HEK293 (cell line): ENCODE measurements at regions not wholly inside any gene's neighbourhood (a gene's known extent, or its start where the extent isn't known, plus 50 kb on each side); places are given as distances from the start of the nearest gene placed in this dataset.

Source experiments
- CTCF ChIA-PET: fragments of 350-600 bp; formaldehyde crosslinking; extraction: SDS; loops from one replicate; lab custom pipeline; 2021; ENCODE audit warnings: antibody characterized with exemption; lab: Yijun Ruan, JAX
- POLR2A ChIA-PET: fragments of 300-600 bp; formaldehyde crosslinking; extraction: SDS; loops from one replicate; lab custom pipeline; 2020; ENCODE audit warnings: antibody characterized with exemption, inconsistent platforms; lab: Yijun Ruan, JAX
- H3K27ac ChIP-seq: fragments of 200-500 bp; sonication (Bioruptor generic); 2 replicates; pipeline ENCODE4 v1.5.1; 2014; ENCODE audit warnings: low read depth, low read length, control low read depth, inconsistent platforms; ENCODE audit errors: extremely low read depth
- H3K36me3 ChIP-seq, 2 experiments: fragments of 200-500 bp in 1 of 2; sonication (Bioruptor generic) in 1 of 2; 1 replicate in 1 of 2; 2 replicates in 1 of 2; pipeline ENCODE4 v1.5.1; 2014 to 2017; ENCODE audit warnings: inconsistent platforms in 2 of 2, low read length in 2 of 2; ENCODE audit not compliant: control insufficient read depth in 2 of 2, insufficient read depth in 1 of 2
- H3K4me1 ChIP-seq: fragments of 200-500 bp; sonication (Bioruptor generic); 2 replicates; pipeline ENCODE4 v1.5.1; 2014; ENCODE audit warnings: mild to moderate bottlenecking, low read length, inconsistent platforms; ENCODE audit not compliant: control insufficient read depth, insufficient read depth
- H3K4me3 ChIP-seq: 2 replicates; pipeline ENCODE4 v1.5.1; 2011; ENCODE audit warnings: low read depth, mild to moderate bottlenecking, control low read depth, low read length, moderate library complexity
- H3K9me3 ChIP-seq: fragments of 200-500 bp; sonication (Bioruptor generic); 2 replicates; pipeline ENCODE4 v1.5.1; 2014; ENCODE audit warnings: low read depth, low read length, inconsistent platforms; ENCODE audit not compliant: control insufficient read depth, insufficient read depth
- GLI4 ChIP-seq: fragments of 450-650 bp; formaldehyde crosslinking; IDR thresholded peaks from 2 replicates; pipeline ENCODE4 v1.5.1; 2016; ENCODE audit warnings: missing biosample characterization, missing genetic modification characterization
- GLIS1 ChIP-seq: fragments of 450-650 bp; formaldehyde crosslinking; IDR thresholded peaks from 2 replicates; pipeline ENCODE4 v1.5.1; 2016; ENCODE audit warnings: missing biosample characterization, missing genetic modification characterization
- SCRT1 ChIP-seq: fragments of 450-650 bp; formaldehyde crosslinking; IDR thresholded peaks from 2 replicates; pipeline ENCODE4 v1.5.1; 2016; ENCODE audit warnings: missing biosample characterization, missing genetic modification characterization, borderline replicate concordance
- SP7 ChIP-seq: fragments of 450-650 bp; formaldehyde crosslinking; IDR thresholded peaks from 2 replicates; pipeline ENCODE4 v1.5.1; 2016; ENCODE audit warnings: missing biosample characterization, missing genetic modification characterization
- ZBTB20 ChIP-seq: fragments of 450-650 bp; formaldehyde crosslinking; IDR thresholded peaks from 2 replicates; pipeline ENCODE4 v1.5.1; 2016; ENCODE audit warnings: missing biosample characterization, missing genetic modification characterization
- ZNF211 ChIP-seq: fragments of 450-650 bp; formaldehyde crosslinking; IDR thresholded peaks from 2 replicates; pipeline ENCODE4 v1.5.1; 2016; ENCODE audit warnings: low read depth, missing biosample characterization, missing genetic modification characterization
- ZNF292 ChIP-seq: fragments of 450-650 bp; formaldehyde crosslinking; IDR thresholded peaks from 2 replicates; pipeline ENCODE4 v1.5.1; 2016; ENCODE audit warnings: low read depth, missing biosample characterization, missing genetic modification characterization, borderline replicate concordance
- ZNF366 ChIP-seq: fragments of 450-650 bp; formaldehyde crosslinking; conservative IDR thresholded peaks from 2 replicates; pipeline ENCODE4 v1.5.1; 2016; ENCODE audit warnings: missing biosample characterization, missing genetic modification characterization
- ZNF548 ChIP-seq: fragments of 450-650 bp; formaldehyde crosslinking; IDR thresholded peaks from 2 replicates; pipeline ENCODE4 v1.5.1; 2016; ENCODE audit warnings: missing biosample characterization, missing genetic modification characterization
- ZNF585B ChIP-seq: fragments of 450-650 bp; formaldehyde crosslinking; IDR thresholded peaks from 2 replicates; pipeline ENCODE4 v1.5.1; 2016; ENCODE audit warnings: missing biosample characterization, missing genetic modification characterization
- ZNF654 ChIP-seq: fragments of 450-650 bp; formaldehyde crosslinking; IDR thresholded peaks from 2 replicates; pipeline ENCODE4 v1.5.1; 2016; ENCODE audit warnings: low read depth, missing biosample characterization, missing genetic modification characterization
- ZNF777 ChIP-seq: fragments of 450-650 bp; formaldehyde crosslinking; IDR thresholded peaks from 2 replicates; pipeline ENCODE4 v1.5.1; 2017; ENCODE audit warnings: missing biosample characterization, missing genetic modification characterization, borderline replicate concordance
- TF ChIP-seq, protein P1 (sequence below): fragments of 450-650 bp; formaldehyde crosslinking; IDR thresholded peaks from 2 replicates; pipeline ENCODE4 v1.5.1; 2016; ENCODE audit warnings: missing biosample characterization, missing genetic modification characterization
- TF ChIP-seq, protein P2 (sequence below): fragments of 450-650 bp; formaldehyde crosslinking; IDR thresholded peaks from 2 replicates; pipeline ENCODE4 v1.5.1; 2016; ENCODE audit warnings: missing biosample characterization, missing genetic modification characterization, borderline replicate concordance
- TF ChIP-seq, protein P3 (sequence below): fragments of 450-650 bp; formaldehyde crosslinking; IDR thresholded peaks from 2 replicates; pipeline ENCODE4 v1.5.1; 2017; ENCODE audit warnings: missing biosample characterization, missing genetic modification characterization
- TF ChIP-seq, protein P4 (sequence below): fragments of 450-650 bp; formaldehyde crosslinking; IDR thresholded peaks from 2 replicates; pipeline ENCODE4 v1.5.1; 2017; ENCODE audit warnings: missing biosample characterization, missing genetic modification characterization
- TF ChIP-seq, protein P5 (sequence below): fragments of 450-650 bp; formaldehyde crosslinking; IDR thresholded peaks from 2 replicates; pipeline ENCODE4 v1.5.1; 2016; ENCODE audit warnings: missing biosample characterization, missing genetic modification characterization
- TF ChIP-seq, protein P6 (sequence below): fragments of 450-650 bp; formaldehyde crosslinking; IDR thresholded peaks from 2 replicates; pipeline ENCODE4 v1.5.1; 2016; ENCODE audit warnings: missing biosample characterization, missing genetic modification characterization
- TF ChIP-seq, protein P7 (sequence below): fragments of 450-650 bp; formaldehyde crosslinking; IDR thresholded peaks from 2 replicates; pipeline ENCODE4 v1.5.1; 2016; ENCODE audit warnings: missing biosample characterization, missing genetic modification characterization

DNA sequence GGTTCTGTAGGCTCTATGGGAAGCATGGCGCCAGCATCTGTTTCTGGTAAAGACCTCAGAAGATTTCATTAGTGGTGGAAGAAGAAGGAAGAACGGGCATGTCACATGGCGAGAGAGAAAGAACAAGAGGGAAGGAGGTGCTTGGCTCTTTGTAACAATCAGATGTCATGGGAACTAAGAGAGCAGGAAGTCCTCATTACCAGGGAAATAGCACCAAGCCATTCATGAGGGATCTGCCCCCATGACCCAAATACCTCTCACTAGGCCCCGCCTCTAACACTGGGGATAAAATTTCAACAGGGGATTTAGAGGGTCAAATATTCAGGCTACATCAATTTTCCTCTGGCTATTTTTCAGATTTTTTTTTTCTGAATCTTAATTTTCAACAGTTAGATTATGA lies 954.3 kb downstream of the SQOR start (continued):
- no peak for TF ChIP-seq GLIS1 (tag by site-specific recombination)

DNA sequence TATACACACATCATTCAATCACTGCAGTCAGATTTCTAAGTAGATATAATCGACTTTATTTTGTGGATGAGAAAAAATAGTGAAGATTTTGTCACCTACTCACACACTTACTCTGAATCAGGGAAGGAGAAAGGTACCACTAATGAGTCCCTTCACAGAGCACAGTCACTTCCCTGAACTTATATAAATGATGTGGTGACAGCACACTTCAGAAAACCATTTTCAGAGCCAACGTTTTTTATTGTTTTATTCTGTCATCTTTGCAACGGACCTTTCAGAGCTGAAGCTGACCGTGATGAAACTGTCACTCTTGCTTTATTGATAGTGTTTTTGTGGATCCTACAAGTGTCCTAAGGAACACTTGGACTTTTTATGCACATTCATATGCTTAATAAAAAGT lies 956.6 kb downstream of the SQOR start:
- no peaks in the 10 kb centered on the region for H3K36me3 ChIP-seq
- POLR2A ChIA-PET = no interaction called here
- H3K9me3 ChIP-seq = no peaks in the 10 kb centered on the region
- CTCF ChIA-PET = no interaction called here
- no peak overlapping the region for H3K27ac ChIP-seq
- H3K4me3 ChIP-seq = no peak overlapping the region
- no peaks in the 10 kb centered on the region for H3K4me1 ChIP-seq
- TF ChIP-seq ZNF292 (no peak), ZNF585B (tag by site-specific recombination) (no peak), ZNF366 (tag by site-specific recombination) (no peak), GLI4 (tag by site-specific recombination) (no peak), ZNF548 (tag by site-specific recombination) (no peak), SCRT1 (tag by site-specific recombination) (no peak), ZNF777 (no peak), ZNF211 (tag by site-specific recombination) (no peak), SP7 (tag by site-specific recombination) (no peak), ZBTB20 (no peak)
- TF ChIP-seq, protein P1, sequence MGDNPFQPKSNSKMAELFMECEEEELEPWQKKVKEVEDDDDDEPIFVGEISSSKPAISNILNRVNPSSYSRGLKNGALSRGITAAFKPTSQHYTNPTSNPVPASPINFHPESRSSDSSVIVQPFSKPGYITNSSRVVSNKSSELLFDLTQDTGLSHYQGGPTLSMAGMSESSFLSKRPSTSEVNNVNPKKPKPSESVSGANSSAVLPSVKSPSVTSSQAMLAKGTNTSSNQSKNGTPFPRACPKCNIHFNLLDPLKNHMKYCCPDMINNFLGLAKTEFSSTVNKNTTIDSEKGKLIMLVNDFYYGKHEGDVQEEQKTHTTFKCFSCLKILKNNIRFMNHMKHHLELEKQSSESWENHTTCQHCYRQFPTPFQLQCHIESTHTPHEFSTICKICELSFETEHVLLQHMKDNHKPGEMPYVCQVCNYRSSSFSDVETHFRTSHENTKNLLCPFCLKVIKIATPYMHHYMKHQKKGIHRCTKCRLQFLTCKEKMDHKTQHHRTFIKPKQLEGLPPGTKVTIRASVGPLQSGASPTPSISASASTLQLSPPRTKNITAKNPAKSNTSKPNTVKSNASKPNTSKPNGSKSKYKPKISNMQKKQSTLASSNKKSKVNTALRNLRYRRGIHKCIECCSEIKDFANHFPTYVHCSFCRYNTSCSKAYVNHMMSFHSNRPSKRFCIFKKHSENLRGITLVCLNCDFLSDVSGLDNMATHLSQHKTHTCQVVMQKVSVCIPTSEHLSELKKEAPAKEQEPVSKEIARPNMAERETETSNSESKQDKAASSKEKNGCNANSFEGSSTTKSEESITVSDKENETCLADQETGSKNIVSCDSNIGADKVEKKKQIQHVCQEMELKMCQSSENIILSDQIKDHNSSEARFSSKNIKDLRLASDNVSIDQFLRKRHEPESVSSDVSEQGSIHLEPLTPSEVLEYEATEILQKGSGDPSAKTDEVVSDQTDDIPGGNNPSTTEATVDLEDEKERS (tag by site-specific recombination) = no peak
- TF ChIP-seq, protein P2, sequence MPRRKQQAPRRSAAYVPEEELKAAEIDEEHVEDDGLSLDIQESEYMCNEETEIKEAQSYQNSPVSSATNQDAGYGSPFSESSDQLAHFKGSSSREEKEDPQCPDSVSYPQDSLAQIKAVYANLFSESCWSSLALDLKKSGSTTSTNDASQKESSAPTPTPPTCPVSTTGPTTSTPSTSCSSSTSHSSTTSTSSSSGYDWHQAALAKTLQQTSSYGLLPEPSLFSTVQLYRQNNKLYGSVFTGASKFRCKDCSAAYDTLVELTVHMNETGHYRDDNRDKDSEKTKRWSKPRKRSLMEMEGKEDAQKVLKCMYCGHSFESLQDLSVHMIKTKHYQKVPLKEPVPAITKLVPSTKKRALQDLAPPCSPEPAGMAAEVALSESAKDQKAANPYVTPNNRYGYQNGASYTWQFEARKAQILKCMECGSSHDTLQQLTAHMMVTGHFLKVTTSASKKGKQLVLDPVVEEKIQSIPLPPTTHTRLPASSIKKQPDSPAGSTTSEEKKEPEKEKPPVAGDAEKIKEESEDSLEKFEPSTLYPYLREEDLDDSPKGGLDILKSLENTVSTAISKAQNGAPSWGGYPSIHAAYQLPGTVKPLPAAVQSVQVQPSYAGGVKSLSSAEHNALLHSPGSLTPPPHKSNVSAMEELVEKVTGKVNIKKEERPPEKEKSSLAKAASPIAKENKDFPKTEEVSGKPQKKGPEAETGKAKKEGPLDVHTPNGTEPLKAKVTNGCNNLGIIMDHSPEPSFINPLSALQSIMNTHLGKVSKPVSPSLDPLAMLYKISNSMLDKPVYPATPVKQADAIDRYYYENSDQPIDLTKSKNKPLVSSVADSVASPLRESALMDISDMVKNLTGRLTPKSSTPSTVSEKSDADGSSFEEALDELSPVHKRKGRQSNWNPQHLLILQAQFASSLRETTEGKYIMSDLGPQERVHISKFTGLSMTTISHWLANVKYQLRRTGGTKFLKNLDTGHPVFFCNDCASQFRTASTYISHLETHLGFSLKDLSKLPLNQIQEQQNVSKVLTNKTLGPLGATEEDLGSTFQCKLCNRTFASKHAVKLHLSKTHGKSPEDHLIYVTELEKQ (tag by site-specific recombination) = no peak

DNA sequence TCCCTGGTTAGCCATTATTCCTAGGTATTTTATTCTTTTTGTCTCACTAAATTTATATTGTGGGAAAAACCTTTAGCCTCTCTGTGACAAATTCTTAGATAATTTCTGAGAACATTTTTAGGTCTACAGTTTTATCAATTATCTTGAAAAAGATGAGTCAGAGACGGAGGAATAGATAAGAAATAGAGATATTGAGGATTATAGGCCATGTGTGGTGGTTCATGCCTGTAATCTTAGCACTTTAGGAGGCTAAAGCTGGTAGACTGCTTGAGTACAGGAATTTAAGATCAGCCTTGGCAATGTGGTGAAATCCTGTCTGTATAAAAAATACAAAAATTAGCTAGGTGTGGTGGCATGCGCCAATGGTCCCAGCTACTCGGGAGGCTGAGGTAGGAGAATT lies 960.2 kb downstream of the SQOR start:
- Histone ChIP-seq H3K36me3 (no peaks in the 10 kb centered on the region), H3K9me3 (no peaks in the 10 kb centered on the region), H3K4me3 (no peak overlapping the region), H3K27ac (no peak overlapping the region), H3K4me1 (no peaks in the 10 kb centered on the region)
- POLR2A ChIA-PET = no interaction called here
- CTCF ChIA-PET = no interaction called here
- TF ChIP-seq, protein P3, sequence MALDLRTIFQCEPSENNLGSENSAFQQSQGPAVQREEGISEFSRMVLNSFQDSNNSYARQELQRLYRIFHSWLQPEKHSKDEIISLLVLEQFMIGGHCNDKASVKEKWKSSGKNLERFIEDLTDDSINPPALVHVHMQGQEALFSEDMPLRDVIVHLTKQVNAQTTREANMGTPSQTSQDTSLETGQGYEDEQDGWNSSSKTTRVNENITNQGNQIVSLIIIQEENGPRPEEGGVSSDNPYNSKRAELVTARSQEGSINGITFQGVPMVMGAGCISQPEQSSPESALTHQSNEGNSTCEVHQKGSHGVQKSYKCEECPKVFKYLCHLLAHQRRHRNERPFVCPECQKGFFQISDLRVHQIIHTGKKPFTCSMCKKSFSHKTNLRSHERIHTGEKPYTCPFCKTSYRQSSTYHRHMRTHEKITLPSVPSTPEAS (tag by site-specific recombination) = no peak
- TF ChIP-seq, protein P4, sequence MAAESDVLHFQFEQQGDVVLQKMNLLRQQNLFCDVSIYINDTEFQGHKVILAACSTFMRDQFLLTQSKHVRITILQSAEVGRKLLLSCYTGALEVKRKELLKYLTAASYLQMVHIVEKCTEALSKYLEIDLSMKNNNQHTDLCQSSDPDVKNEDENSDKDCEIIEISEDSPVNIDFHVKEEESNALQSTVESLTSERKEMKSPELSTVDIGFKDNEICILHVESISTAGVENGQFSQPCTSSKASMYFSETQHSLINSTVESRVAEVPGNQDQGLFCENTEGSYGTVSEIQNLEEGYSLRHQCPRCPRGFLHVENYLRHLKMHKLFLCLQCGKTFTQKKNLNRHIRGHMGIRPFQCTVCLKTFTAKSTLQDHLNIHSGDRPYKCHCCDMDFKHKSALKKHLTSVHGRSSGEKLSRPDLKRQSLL (tag by site-specific recombination) = no peak
- TF ChIP-seq, protein P5, sequence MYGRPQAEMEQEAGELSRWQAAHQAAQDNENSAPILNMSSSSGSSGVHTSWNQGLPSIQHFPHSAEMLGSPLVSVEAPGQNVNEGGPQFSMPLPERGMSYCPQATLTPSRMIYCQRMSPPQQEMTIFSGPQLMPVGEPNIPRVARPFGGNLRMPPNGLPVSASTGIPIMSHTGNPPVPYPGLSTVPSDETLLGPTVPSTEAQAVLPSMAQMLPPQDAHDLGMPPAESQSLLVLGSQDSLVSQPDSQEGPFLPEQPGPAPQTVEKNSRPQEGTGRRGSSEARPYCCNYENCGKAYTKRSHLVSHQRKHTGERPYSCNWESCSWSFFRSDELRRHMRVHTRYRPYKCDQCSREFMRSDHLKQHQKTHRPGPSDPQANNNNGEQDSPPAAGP (tag by site-specific recombination) = no peak
- TF ChIP-seq, protein P6, sequence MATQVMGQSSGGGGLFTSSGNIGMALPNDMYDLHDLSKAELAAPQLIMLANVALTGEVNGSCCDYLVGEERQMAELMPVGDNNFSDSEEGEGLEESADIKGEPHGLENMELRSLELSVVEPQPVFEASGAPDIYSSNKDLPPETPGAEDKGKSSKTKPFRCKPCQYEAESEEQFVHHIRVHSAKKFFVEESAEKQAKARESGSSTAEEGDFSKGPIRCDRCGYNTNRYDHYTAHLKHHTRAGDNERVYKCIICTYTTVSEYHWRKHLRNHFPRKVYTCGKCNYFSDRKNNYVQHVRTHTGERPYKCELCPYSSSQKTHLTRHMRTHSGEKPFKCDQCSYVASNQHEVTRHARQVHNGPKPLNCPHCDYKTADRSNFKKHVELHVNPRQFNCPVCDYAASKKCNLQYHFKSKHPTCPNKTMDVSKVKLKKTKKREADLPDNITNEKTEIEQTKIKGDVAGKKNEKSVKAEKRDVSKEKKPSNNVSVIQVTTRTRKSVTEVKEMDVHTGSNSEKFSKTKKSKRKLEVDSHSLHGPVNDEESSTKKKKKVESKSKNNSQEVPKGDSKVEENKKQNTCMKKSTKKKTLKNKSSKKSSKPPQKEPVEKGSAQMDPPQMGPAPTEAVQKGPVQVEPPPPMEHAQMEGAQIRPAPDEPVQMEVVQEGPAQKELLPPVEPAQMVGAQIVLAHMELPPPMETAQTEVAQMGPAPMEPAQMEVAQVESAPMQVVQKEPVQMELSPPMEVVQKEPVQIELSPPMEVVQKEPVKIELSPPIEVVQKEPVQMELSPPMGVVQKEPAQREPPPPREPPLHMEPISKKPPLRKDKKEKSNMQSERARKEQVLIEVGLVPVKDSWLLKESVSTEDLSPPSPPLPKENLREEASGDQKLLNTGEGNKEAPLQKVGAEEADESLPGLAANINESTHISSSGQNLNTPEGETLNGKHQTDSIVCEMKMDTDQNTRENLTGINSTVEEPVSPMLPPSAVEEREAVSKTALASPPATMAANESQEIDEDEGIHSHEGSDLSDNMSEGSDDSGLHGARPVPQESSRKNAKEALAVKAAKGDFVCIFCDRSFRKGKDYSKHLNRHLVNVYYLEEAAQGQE (tag by site-specific recombination) = no peak
- no peak for TF ChIP-seq ZNF654 (tag by site-specific recombination)
- TF ChIP-seq, protein P7, sequence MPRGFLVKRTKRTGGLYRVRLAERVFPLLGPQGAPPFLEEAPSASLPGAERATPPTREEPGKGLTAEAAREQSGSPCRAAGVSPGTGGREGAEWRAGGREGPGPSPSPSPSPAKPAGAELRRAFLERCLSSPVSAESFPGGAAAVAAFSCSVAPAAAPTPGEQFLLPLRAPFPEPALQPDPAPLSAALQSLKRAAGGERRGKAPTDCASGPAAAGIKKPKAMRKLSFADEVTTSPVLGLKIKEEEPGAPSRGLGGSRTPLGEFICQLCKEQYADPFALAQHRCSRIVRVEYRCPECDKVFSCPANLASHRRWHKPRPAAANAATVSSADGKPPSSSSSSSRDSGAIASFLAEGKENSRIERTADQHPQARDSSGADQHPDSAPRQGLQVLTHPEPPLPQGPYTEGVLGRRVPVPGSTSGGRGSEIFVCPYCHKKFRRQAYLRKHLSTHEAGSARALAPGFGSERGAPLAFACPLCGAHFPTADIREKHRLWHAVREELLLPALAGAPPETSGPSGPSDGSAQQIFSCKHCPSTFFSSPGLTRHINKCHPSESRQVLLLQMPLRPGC = no peak
